ENCODE measurements at regions not wholly inside any gene's neighbourhood (a gene's known extent, or its start where the extent isn't known, plus 50 kb on each side); places are given as distances from the start of the nearest gene placed in this dataset.

DNA sequence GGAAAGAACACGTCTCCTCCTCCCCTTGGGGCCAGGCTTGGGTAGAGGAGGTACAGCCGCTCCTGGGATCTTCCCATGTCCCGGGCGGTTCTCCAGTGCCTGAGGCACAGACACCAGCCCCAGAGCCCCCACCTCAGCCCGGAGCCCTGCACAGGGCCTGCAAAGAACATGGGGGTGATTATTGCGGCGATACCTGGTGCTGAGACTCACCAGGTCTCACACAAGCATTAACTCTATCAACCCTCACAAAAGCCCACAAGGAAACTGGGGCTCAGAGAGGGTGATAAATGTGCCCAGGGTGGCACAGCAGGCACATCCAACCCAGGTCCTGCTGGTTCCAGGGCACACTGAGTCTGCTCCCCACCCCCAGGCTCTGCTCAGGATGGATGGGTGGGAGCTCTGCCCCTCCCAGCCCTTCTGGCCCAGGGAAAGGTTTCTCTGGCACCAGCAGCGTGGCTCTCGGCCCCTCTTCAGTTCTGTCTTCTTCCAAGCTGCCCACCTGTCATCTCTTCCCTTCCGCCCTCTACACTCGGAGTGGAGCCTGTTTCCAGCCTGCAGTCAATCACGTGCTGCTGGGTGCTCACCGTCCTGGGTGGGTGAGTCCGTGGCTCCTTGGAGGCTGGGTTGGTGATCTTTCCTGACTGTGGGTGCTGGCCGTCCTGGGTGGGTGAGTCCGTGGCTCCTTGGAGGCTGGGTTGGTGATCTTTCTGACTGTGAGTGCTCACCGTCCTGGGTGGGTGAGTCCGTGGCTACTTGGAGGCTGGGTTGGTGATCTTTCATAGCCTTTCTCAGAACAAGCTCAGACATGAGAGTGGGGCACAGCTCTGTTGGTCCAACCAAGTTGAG lies 53.6 kb upstream of the AJAP1 start:
- DNase-seq (ENCODE audit: low read depth): no peak
- no peak overlapping the region for H3K4me3 ChIP-seq (ENCODE audit: low read depth, low read length)
- TF ChIP-seq, protein P1, sequence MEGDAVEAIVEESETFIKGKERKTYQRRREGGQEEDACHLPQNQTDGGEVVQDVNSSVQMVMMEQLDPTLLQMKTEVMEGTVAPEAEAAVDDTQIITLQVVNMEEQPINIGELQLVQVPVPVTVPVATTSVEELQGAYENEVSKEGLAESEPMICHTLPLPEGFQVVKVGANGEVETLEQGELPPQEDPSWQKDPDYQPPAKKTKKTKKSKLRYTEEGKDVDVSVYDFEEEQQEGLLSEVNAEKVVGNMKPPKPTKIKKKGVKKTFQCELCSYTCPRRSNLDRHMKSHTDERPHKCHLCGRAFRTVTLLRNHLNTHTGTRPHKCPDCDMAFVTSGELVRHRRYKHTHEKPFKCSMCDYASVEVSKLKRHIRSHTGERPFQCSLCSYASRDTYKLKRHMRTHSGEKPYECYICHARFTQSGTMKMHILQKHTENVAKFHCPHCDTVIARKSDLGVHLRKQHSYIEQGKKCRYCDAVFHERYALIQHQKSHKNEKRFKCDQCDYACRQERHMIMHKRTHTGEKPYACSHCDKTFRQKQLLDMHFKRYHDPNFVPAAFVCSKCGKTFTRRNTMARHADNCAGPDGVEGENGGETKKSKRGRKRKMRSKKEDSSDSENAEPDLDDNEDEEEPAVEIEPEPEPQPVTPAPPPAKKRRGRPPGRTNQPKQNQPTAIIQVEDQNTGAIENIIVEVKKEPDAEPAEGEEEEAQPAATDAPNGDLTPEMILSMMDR (IDR thresholded peaks at IDR 0.05; ENCODE audit: insufficient read depth, low read depth, low read length, missing control alignments): no peak

DNA sequence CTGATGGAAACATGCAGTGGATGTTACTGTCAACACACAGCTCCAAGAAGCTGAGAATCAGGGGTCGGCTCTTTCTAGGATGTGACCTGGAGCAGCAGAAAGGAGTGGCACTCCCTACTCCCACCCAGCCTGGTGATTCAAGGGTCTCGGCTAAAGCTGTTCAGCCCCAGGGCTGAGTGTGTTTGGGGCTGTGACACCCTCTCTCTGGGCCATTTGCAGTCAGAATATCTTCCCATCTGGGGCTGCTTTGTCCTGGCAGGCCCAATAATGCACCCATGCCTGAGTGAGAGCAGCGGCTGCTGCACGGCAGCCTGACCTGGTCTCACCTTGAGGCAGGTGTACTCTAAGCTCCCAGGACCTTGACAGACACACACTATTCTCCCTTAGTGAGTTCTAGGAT lies 52.5 kb upstream of the AJAP1 start:
- no peak overlapping the region for H3K4me3 ChIP-seq (ENCODE audit: low read depth, low read length)
- DNase-seq (ENCODE audit: low read depth): no peak
- TF ChIP-seq, protein P1 (IDR thresholded peaks at IDR 0.05; ENCODE audit: insufficient read depth, low read depth, low read length, missing control alignments): no peak

GRCh38 chr1:4602462-4603294 lies 51.7 kb upstream of the AJAP1 start:
- TF ChIP-seq, protein P1 (IDR thresholded peaks at IDR 0.05; ENCODE audit: insufficient read depth, low read depth, low read length, missing control alignments): no peak
- no peak overlapping the region for H3K4me3 ChIP-seq (ENCODE audit: low read depth, low read length)
- no peak for DNase-seq (ENCODE audit: low read depth)

DNA sequence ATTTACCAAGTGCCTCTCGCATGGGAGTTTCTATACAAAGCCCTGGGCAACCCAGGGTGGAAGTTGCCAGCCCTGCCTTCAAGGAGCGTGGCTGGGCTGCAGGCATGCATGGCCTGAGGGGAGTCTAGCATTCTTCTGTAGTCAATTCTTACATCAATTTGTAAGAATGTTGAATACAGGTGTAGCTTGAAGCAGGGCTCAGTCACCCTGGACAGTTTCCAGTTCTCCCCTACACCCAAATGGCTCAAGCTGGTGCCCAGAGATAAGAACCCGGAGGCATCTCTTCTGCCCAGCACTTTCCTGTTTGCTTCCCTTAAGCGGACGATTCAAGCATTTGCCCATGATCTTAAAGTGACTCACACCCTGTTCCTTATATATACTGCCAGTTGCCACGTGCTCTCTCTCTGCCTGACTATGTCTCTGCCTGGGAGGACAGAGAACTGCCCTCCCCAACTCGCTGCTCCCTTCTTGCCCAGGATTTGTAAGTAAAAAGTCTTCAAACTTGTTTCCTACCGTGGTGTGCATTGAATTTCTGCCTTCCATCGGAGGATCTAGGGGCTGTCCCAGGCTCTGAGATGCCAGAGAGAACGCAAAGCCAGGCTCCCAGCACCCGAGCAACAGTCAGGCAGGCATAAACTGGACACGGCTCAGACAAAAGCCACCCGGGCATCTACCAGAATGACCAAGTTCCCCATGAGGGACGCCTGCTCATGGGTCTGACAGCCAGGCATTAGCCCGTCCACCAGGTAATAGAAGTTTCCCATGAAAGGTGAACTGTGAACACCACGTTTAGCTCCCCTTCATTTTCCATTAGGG lies 50.9 kb upstream of the AJAP1 start:
- H3K4me3 ChIP-seq (ENCODE audit: low read depth, low read length): no peak overlapping the region
- DNase-seq (ENCODE audit: low read depth): no peak
- TF ChIP-seq, protein P1 (IDR thresholded peaks at IDR 0.05; ENCODE audit: insufficient read depth, low read depth, low read length, missing control alignments): no peak

Measured in GM12865 (cell line).